GM19455 (cell line): ENCODE measurements at regions not wholly inside any gene's neighbourhood (a gene's known extent, or its start where the extent isn't known, plus 50 kb on each side); places are given as distances from the start of the nearest gene placed in this dataset.

ENCODE experiments used
- ATAC-seq: cut with Tn5 transposase; IDR thresholded peaks from one replicate; pipeline ENCODE4 v1.9.1; 2021; ENCODE audit not compliant: unreplicated experiment

DNA sequence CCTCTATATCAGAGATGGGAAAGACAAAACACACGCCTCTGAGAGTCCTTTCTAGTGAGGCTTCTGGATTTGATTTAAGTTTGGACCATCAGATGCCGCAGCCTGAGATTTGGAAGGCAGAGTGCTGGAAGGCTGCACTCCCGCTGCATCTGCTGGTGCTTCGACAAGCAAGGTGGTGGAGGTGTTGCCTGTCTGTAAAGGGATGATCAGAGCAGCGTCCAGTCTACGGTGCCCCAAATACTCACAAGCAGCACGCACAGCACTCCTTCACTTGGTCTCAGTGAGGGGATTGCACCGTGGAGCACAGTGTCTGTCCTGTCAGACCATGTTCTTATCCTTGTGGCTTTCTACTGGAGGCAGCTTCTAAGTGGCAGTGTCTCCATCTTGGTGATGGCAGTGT lies 221.4 kb downstream of the GADD45G start:
- no peak for ATAC-seq

DNA sequence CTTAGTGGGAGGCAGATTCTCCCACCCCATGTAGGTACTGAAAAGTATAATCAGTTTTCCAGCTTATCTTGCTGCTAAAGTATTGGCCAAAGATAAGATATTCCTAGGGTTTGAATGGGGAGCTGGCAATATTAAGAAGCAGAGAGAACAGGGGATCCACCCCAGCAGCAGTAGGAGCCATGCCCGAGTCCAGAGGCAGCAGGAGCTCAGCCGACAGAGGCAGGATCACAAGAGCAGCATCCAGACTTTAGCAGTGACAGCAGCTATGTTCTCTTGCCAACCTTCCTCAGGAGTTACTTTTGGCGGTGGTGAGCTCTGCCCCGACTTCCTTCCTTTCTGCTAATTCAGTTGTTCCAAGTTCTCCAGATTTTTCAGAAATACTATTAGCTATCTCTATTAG lies 224.5 kb downstream of the GADD45G start:
- no peak for ATAC-seq

DNA sequence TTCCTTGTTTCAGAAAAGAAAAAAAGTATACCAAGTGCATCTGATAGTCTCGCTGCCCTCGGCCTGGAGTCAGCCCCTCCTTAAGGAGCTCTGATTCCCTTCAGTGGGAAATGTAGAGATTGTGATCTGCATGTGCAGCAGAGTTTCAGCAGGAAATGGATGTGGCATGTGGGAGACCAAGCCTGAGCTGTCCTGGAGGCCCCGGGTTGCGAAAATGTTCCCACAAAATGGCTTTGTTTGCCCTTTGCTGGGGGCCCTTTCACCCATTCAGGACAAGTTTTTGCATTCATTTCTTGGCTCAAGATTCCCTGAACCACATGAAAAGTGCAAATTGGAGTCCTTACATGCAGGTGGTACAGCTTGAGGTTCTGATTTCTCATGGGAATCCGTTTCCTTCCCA lies 230.9 kb downstream of the GADD45G start:
- ATAC-seq = no peak

DNA sequence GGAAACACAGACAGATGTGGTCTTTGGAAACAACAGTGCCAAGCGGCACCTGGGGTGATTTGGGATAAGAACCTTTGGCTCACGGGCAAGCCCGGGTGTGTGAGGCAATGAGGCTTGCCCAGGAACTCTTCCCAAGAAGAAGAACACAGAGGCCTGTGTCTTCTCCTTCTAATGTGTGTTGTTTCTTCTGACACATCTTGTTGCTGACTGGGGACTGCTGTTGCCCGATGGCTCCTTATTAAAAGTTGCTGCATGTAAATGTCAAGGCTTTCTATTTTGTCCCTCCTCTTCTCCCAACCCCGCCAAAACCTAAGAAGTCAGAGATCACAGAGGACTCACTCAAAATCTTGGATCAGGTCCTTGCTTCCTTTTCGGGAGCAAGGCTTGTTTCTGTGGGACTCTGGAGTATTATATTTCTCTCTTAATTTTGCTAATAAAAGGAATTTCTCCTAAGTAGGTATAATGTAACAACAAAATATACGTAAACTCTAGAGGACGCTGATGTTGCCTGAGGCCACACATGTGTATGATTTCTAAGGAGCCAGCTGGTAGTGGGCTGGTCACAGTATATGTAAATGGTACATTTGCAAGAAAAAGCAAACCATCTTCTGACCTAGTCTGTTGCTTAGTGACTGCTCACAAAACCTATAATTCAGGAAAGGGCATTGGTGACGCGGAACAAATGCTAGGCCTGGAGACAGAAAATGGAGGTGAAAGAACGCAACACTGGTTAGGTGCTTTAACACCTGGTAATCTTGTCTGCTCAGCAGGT lies 232.5 kb downstream of the GADD45G start:
- ATAC-seq = no peak

DNA sequence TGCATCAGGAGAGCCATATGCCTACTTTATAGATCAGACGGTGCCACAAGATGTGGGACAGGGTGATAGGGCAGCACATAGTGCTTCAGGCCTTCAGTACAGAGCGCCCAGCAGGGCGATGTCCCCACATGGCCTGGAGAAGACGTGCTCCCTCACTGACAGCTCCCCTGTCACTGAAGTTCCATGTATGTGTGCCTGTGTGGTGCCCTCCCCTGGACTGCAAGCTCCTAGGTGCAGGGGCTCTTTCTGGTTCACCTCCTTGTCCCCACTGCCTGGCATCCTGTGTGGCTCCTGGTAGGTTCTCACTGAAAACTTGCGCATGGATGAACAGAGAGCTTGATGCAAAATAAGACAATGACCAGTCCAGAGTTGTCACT lies 233.1 kb downstream of the GADD45G start:
- no peak for ATAC-seq

DNA sequence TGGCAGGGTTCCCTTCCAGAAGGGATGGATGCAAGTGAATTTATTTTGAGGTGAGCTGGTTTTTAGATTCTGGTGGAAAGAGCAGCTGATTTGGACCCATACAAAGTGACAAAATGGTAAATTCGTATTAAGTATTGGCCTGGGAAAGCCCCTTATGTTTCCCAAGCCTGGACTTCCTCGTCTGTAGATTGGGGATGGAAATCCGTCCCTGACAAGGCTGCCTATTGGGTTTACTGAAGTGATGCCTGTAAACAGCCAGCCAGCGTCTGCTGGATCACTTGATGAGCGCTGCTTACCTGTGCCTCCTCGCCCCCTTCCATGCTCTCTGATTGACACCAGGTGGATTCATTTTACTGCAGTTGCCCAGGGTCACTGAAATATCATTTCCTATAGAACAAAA lies 233.8 kb downstream of the GADD45G start:
- no peak for ATAC-seq

DNA sequence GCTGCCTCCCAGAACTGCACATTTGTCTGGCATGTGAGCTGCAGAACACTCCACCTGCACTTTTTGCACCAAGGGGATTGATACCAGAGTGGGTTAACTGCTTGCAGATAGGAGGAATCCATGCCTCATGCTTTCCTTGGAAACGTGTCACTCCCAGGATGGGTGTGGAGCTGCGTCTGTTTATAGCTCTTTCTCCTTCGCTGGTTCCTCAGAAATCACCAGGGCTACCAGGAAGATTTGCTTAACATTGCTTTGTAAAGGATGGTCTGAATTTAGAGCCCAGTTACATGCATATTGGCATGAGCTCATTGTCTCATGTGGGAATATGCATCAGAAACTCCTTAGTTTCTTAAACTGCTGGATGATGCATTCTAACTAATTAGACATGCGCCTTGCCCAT lies 234.6 kb downstream of the GADD45G start:
- ATAC-seq = no peak

DNA sequence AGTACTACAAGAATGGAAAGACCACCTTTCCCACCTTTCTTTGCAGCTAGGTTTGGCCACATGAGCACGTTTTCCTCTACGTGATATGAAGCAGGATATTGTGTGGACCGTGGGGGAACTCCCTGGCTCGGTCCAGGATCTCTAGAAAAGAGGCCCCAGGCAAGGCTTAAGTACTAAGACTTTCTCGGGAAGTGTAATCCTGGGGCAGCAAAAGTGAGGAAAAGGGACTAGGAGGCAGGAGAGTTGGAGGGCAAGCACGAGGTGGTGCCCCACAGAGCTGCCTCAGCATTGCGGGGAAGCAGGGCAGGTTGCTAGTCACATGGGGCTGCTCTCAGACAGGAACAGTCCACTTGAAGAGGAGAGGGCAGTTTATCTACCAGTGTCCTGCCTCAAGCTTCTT lies 235.1 kb downstream of the GADD45G start:
- ATAC-seq = no peak

DNA sequence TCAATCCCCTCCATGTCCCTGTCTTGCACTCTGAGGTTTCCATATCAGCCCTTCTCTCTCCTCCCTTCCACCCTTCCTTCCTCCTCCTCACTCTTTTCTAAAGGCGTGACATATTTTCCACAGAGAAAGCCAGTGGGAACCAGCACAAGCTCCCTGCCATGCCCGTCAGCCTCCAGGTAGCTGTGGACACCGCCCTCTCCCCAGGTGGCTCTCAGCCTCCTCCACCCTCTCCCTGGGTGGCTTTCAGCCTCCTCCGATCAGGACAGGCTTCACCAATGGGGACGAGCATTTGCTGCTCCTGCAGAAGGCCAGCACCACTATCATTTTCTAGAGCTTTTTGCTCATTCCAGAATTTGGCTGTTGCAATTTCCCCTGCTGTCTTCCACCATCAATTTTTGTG lies 236.6 kb downstream of the GADD45G start:
- ATAC-seq = no peak

DNA sequence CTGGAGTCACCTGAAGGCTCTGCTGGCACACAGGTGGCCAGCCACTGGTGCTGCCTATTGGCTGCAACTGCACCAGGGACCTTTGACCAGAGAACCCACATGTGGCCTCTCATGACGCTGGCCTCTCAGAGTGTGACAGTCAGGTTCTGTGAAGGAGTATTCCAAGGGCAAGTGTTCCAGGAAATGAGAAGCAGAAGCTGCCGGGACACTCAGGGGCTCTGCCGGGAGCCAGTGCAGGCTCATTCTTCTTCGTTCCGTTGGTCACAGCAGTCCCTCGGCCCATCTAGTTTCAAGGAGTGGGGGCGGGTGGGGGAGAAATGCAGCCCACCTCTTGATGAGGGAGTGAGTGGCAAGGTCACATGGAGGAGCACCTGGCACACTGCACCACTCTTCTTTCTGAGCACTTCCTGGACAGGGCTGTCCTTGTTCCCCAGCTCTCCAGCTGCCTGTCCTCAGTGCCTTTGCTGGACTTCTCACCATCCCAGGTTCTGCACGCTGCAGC lies 237.5 kb downstream of the GADD45G start:
- ATAC-seq = no peak

DNA sequence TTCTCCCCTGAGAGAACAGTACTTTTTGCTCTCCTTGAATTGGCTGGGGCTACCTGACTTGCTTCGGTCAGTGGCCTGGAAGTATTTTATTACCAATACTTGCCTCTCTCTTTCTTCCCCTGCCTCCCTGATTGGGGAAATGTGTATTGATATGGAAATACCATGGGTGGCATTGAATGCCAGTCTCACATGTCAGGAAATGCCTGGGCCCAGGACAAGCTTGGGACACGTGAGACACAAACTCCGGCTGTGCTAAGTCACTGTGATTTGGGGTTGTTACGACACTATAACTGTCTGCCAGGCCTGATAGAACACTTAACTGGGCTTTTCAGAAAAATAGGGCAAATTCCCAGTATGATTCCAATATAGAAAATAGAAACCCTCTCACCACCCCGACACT lies 238.3 kb downstream of the GADD45G start:
- ATAC-seq = no peak

DNA sequence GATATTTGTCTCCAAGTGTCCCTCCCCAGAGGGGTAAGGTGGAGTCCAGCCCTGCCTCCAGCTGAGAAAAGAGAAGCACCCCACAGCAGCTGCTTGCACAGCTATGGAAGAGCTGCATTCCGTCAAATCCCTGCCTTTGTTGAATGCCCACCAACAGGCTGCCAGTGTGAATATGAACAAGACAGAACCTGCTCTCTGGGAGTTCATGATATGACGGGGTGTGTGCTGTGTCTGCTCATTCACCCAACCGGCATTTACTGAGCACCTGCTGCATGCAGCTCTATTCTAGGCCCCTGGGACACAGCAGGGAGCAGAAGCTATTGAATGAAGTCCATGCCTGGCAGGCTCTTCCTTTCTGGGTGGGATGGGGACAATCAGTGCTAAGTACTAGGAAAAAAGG lies 238.8 kb downstream of the GADD45G start:
- no peak for ATAC-seq

DNA sequence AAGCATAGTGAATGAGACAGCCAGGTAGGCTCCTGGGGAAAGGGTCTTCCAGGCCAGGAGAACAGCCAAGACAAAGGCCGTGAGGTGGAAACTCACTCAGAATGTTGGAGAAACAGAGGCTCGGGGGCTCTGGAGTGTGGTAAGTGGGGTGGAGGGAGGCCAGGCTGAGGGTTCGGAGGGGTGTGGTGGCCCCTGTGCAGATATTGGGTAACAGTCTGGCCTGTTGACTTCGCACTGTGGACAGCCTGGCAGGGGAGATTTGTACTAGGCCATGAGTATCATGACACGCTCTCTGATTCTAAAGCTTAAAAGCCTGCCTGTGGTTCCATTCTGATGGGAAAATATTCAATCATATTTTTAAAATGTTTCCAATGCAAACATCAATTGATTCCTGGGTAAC lies 239.3 kb downstream of the GADD45G start:
- no peak for ATAC-seq

DNA sequence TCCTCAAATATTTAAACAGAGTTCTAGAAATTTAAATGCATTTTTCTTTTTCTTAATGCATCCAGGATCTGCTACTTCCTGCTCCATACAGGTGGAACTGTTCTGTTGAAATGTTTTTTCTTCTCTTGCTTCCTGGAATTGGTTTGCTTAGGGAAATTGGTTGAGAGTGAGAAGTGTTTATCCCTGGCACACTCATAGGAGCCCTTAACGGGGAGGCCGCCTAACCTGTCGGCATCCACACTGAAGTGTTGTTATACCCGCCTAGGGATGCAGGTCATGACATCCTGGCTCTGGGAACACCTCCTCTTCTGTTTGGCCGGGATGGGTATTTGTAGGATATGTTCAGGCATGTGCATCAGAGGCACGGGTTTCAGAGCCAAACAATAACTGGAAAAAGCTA lies 239.7 kb downstream of the GADD45G start:
- ATAC-seq = no peak

DNA sequence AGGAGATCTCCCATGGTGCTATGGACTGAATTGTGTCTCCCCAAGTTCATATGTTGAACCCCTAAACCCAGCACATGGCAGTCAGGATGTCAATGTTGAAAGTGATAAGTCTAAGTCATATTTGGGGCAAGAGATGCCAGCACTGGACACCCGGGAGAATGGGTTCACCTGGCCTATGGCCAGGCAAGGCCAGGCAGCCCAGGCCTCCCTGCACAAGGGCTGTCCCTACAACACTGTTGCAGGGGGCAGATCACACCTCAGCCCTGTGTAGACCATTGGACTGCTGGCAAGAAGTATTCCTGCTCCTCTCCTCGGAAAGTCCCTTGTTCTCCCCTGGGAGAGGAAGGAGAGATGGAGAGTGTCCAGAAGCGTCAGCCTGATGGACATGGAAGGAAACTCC lies 240.5 kb downstream of the GADD45G start:
- ATAC-seq = no peak

DNA sequence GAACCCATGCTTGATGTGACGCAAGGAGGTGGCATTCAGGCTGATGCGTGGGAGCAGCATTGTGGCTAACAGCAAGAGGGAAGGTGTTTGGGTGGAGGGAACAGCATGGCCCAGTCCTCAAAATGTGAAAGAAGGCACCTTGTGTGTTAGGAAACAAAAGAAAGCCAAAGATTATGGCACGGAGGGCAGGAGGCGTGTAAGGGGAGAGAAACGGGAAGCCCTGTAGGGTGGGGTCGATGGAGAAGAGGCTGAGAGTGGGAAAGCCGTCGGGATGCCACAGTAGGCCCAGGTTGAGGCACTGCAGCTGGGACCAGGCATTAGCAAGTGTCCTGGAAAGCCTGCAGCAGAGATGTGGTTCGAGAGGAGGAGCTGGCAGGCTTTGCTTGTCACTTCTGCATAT lies 241.1 kb downstream of the GADD45G start:
- no peak for ATAC-seq

DNA sequence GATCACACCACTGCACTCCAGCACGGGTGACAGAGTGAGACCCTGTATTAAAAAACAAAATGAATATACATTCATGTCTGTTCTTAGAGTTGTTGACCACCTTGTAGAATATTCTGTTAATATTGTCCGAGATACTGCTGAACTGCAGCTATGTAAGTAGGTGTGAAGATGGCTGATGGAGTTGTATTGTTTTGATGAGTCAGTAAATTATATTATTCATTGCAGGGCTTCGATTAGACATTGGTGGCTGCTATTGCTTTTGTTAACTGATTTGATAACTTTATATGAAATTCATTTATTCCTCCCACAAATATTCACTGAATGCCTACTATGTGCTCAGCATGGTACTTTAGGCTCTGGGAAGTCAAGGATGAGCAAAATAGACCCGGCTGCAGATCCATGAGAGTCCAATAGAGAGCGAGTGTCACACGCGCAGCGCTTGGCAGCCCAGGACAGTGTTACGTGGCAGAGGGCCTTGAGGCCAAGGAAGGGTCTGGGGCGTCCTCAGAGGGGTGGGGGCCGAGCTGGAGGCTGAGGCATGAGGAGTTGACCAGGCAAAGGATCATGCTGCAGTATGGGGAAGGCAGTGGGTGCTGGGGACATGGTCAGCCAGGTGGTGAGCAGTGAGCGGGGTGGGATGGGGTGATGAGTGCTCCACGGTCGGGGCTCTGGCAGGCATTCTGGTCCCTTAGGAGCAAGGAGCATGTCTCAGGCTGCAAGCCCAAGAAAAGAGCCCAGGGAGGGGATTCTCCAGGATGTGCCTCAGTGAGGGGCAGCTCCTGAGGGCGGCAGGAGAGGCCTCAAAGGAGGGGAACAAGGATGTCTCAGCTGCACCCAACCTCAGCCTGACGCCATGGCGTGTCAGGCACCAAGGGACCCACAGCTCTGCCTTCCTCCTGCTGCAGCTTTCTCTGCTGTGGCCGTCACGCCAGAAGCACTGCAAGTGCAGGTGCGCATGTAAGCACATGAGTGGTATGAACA lies 243.5 kb downstream of the GADD45G start:
- ATAC-seq = no peak

DNA sequence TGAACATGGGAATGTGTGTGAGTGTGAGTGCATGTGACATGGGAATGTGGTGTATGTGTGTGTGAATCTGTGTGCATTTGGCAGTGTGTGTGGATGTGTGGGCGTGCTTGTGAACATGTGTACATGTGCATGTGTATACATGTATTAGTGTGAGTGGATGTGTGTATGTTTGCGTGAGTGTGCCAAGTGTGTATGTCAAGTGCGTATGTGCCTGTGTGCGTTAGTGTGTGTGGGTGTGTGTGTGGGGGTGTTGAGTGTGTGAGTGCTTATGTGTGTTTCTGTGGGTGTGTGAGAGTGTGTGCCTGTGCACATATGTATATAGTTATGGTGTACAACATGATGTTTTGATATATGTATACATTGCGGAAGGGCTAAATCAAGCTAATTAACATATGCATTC lies 244.3 kb downstream of the GADD45G start:
- ATAC-seq = no peak

DNA sequence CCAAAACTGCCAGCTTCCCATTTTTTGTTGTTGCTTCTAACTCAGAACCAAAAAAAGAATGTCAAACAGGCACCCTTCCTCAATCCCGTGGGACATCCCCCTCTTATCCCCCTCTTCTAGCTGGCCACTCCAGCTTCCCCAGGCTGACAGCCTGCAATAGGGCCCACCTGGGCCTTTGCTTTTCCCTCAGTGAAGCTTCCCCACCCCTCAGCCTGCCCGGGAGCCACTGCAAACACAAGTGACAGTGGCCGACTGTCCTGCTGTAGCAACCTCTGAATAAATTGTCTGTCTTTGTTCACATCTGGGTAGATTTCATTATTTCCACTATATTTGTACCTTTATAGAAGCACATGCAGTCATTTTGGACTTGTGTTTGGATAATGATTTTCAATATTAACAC lies 245.3 kb downstream of the GADD45G start:
- ATAC-seq = no peak

DNA sequence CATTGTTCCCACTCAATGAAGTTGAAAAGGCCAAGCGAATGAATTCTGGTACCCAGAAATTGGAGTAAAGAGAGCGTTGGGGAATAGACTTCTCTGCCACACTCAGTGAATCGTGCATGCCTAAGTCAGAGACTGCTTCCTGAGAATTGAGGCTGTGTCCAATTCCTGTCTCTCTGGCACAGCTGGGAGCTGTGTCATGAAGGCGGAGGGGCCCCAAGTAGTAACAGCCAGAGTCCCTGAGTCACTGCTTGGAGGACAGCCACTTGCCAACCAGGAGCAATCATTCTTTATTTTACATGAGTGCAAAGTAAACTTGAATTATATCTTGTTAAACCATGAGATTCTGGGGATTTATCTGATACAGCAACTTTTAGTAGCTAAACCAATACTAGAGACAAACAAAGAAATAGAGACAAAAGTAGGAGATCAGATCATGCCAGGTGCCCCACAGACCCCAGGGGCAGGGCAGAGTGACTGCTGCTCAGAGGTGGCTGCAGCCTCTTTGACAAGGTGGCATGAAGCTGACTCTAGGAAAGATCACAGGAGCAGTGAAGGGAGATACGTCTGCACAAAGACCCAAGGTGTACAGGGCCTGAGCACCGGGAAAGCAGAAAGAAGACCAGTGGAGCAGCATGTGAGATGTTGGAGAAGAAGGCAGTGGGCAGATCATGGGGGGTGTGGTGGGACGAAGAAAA lies 246.0 kb downstream of the GADD45G start:
- ATAC-seq = no peak

DNA sequence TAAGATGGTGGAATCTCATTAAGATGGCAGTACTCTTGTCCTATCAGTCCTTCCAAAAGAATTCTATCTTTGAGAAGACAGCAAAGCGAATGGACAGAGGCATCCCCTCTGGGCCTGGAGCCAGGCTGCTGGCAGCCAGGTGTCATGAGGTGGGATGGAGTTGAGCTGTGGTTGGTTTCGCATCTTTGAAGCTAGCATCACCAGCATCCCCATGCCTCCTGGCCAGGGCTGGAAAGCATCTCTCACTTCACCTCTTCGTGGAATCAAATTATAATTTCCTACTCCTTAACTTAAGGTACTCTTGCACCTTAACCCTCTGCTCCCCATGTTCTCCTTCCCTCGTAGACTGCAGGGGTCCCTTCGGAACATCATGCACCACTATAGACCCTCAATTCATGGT lies 248.3 kb downstream of the GADD45G start:
- no peak for ATAC-seq

DNA sequence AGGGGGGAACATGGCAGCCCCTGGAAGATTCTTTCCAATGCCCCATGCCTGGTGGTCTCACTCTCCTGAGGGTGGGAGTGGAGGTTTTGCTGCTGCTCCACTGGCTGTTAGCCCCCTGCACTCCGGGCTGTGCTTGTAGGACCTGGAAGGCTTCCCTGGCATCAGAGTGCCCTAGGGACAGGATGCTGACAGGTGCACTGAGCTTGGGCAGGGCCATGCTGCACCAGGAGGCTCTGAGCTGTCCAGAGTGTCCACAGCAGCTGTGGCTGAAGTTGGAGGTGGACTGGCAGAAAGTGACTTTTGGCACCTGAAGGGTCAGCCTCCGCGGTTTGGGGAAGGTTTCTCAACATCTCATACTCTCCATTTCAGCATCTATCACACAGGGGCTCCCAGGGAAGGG lies 249.1 kb downstream of the GADD45G start:
- ATAC-seq = no peak
